ENCODE measurements at regions not wholly inside any gene's neighbourhood (a gene's known extent, or its start where the extent isn't known, plus 50 kb on each side); places are given as distances from the start of the nearest gene placed in this dataset.

DNA sequence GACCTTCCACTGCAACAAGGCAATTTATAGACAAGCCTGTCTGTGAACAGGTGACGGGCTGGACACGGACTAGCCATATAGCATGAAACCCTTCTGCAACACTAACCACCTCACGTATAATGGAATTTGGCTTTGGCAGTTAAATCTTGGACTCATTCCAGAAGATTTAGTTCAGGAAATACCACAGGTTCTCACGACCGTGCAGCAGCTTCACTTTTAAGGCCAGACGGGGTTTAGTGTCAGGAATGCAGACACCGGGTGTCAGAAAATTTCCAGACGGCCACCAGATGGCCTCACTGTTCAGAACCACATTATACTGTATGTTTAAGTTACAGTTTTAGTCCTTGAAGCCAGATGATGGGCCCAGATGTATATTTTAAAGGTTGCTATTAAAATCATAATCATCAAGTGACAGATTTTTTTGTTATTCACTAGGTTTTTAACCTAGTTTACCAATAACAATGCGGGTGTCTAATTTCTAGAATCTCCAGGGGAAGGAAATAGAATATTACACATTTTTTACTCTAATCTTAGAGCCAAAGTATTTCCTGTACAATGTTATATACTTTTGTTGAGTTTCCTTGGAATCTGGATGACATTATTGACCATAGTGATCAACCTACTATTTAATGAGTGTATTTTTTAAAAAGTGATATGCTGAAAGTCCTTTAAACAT, 90.5 kb upstream of the TMPO start:
- TF ChIP-seq, protein P1, sequence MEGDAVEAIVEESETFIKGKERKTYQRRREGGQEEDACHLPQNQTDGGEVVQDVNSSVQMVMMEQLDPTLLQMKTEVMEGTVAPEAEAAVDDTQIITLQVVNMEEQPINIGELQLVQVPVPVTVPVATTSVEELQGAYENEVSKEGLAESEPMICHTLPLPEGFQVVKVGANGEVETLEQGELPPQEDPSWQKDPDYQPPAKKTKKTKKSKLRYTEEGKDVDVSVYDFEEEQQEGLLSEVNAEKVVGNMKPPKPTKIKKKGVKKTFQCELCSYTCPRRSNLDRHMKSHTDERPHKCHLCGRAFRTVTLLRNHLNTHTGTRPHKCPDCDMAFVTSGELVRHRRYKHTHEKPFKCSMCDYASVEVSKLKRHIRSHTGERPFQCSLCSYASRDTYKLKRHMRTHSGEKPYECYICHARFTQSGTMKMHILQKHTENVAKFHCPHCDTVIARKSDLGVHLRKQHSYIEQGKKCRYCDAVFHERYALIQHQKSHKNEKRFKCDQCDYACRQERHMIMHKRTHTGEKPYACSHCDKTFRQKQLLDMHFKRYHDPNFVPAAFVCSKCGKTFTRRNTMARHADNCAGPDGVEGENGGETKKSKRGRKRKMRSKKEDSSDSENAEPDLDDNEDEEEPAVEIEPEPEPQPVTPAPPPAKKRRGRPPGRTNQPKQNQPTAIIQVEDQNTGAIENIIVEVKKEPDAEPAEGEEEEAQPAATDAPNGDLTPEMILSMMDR (IDR thresholded peaks at IDR 0.05), result peak; percentile 67
- no peak for TF ChIP-seq EZH2 (IDR thresholded peaks at IDR 0.05; ENCODE audit: borderline replicate concordance, insufficient read depth, low read depth, low read length, poor library complexity, severe bottlenecking)
